ENCODE measurements at regions not wholly inside any gene's neighbourhood (a gene's known extent, or its start where the extent isn't known, plus 50 kb on each side); places are given as distances from the start of the nearest gene placed in this dataset.

- Mint-ChIP-seq H3K27ac (no peak overlapping the region), H3K9me3 (peaks cover 67% of the 10 kb centered on the region), H3K36me3 (ENCODE audit: low read depth) (no peaks in the 10 kb centered on the region), H3K4me3 (no peak overlapping the region), H3K4me1 (no peaks in the 10 kb centered on the region), H3K27me3 (ENCODE audit: insufficient read depth, low read depth, poor library complexity) (no peaks in the 10 kb centered on the region)
- H3K4me1 ChIP-seq (ENCODE audit: insufficient read depth) = no peaks in the 10 kb centered on the region
- no peaks in the 10 kb centered on the region for H3F3A ChIP-seq (replicated peaks; ENCODE audit: low read depth)
- H3K27me3 ChIP-seq (ENCODE audit: insufficient read depth) = no peaks in the 10 kb centered on the region
- H3K9me2 ChIP-seq (ENCODE audit: insufficient read depth) = no peaks in the 10 kb centered on the region
- no peaks in the 10 kb centered on the region for H4K20me1 ChIP-seq (replicated peaks; ENCODE audit: insufficient read depth)
- TF ChIP-seq CREB1 (CRISPR knock-in tag; IDR thresholded peaks at IDR 0.05; ENCODE audit: low read depth) (no peak), NANOG (IDR thresholded peaks at IDR 0.05; ENCODE audit: borderline replicate concordance) (no peak), REST (IDR thresholded peaks at IDR 0.05; ENCODE audit: unreplicated experiment) (no peak), EZH2 (IDR thresholded peaks at IDR 0.05; ENCODE audit: low read depth, unreplicated experiment) (no peak), JUNB (IDR thresholded peaks at IDR 0.05; ENCODE audit: unreplicated experiment) (no peak)
- no peaks in the 10 kb centered on the region for H3K79me2 ChIP-seq (replicated peaks; ENCODE audit: insufficient read depth)
- H2AFZ ChIP-seq = no peak overlapping the region
- DNase-seq (ENCODE audit: low spot score) (no peak), ATAC-seq (no peak)
- no peak overlapping the region for H3K27ac ChIP-seq (ENCODE audit: low read depth)
- no peak overlapping the region for H3K4me2 ChIP-seq
- no peak overlapping the region for H3K4me3 ChIP-seq
- peaks cover 9% of the 10 kb centered on the region; the same call in 1 of the 2 replicates for H3K36me3 ChIP-seq (ENCODE audit: insufficient read depth)
These were observed 206.5 kb upstream of the CNTNAP2 start for GRCh38 chr7:145909991-145910513.

GRCh38 chr7:145903658-145904057 lies 212.9 kb upstream of the CNTNAP2 start:
- H3K9me2 ChIP-seq (ENCODE audit: insufficient read depth) = no peaks in the 10 kb centered on the region
- H3K4me3 ChIP-seq = no peak overlapping the region
- no peak for TF ChIP-seq ZNF114 (CRISPR knock-in tag; IDR thresholded peaks at IDR 0.05)
- Mint-ChIP-seq H3K27me3 (ENCODE audit: insufficient read depth, low read depth, poor library complexity) (no peaks in the 10 kb centered on the region), H3K36me3 (ENCODE audit: low read depth) (peaks cover 4% of the 10 kb centered on the region; the same call in 1 of the 3 replicates), H3K4me1 (0 out of 3 replicates have a peak, but pooled peaks cover 4% of the 10 kb centered on the region), H3K4me3 (no peak overlapping the region), H3K27ac (no peak overlapping the region), H3K9me3 (peaks cover 77% of the 10 kb centered on the region)
- no peaks in the 10 kb centered on the region for H3F3A ChIP-seq (replicated peaks; ENCODE audit: low read depth)
- no peak overlapping the region for H2AFZ ChIP-seq
- no peaks in the 10 kb centered on the region for H3K79me2 ChIP-seq (replicated peaks; ENCODE audit: insufficient read depth)
- no peaks in the 10 kb centered on the region for H3K27me3 ChIP-seq (ENCODE audit: insufficient read depth)
- H3K36me3 ChIP-seq (ENCODE audit: insufficient read depth) = no peaks in the 10 kb centered on the region
- no peaks in the 10 kb centered on the region for H4K20me1 ChIP-seq (replicated peaks; ENCODE audit: insufficient read depth)
- H3K27ac ChIP-seq (ENCODE audit: low read depth) = no peak overlapping the region
- no peaks in the 10 kb centered on the region for H3K4me1 ChIP-seq (ENCODE audit: insufficient read depth)
- ATAC-seq (no peak), DNase-seq (ENCODE audit: low spot score) (no peak)
- no peak overlapping the region for H3K4me2 ChIP-seq

GRCh38 chr7:145902123-145902522 lies 214.5 kb upstream of the CNTNAP2 start:
- DNase-seq (ENCODE audit: low spot score) (peak; percentile 17), ATAC-seq (peak; percentile 82)
- Mint-ChIP-seq H3K9me3 (peaks cover 84% of the 10 kb centered on the region), H3K27ac (no peak overlapping the region), H3K36me3 (ENCODE audit: low read depth) (peaks cover 4% of the 10 kb centered on the region; the same call in 1 of the 3 replicates), H3K4me3 (no peak overlapping the region), H3K27me3 (ENCODE audit: insufficient read depth, low read depth, poor library complexity) (no peaks in the 10 kb centered on the region), H3K4me1 (0 out of 3 replicates have a peak, but pooled peaks cover 4% of the 10 kb centered on the region)
- Histone ChIP-seq H3K27ac (ENCODE audit: low read depth) (no peak overlapping the region), H3K9me2 (ENCODE audit: insufficient read depth) (no peaks in the 10 kb centered on the region), H3K27me3 (ENCODE audit: insufficient read depth) (no peaks in the 10 kb centered on the region), H3K79me2 (replicated peaks; ENCODE audit: insufficient read depth) (no peaks in the 10 kb centered on the region), H3K4me3 (no peak overlapping the region), H3F3A (replicated peaks; ENCODE audit: low read depth) (no peaks in the 10 kb centered on the region), H3K4me2 (no peak overlapping the region), H2AFZ (no peak overlapping the region), H3K36me3 (ENCODE audit: insufficient read depth) (no peaks in the 10 kb centered on the region), H3K4me1 (ENCODE audit: insufficient read depth) (no peaks in the 10 kb centered on the region), H4K20me1 (replicated peaks; ENCODE audit: insufficient read depth) (no peaks in the 10 kb centered on the region)
- no peak for TF ChIP-seq NANOG (IDR thresholded peaks at IDR 0.05; ENCODE audit: borderline replicate concordance)
- no peak for TF ChIP-seq EZH2phosphoT487 (IDR thresholded peaks at IDR 0.05; ENCODE audit: unreplicated experiment)
- TF ChIP-seq CTCF (conservative IDR thresholded peaks at IDR 0.05; ENCODE audit: low read depth in 2 of 2) = peak; percentile 22 to 26; a peak in 3 of 4 replicates
- no peak for TF ChIP-seq JUNB (IDR thresholded peaks at IDR 0.05; ENCODE audit: unreplicated experiment)
- no peak for TF ChIP-seq REST (IDR thresholded peaks at IDR 0.05; ENCODE audit: unreplicated experiment)
- no peak for TF ChIP-seq ETS1 (IDR thresholded peaks at IDR 0.05)

Data from GM23338 (cell line).